Inferior parietal cortex (tissue), 1 donor: ENCODE measurements at regions not wholly inside any gene's neighbourhood (a gene's known extent, or its start where the extent isn't known, plus 50 kb on each side); places are given as distances from the start of the nearest gene placed in this dataset.
A peak's percentile ranks its signal among the peaks of the same experiment; 100 is the strongest.
"Not testable (repeated sequence)": the region's sequence is repeated elsewhere in the genome, so short reads cannot be mapped to it uniquely, and the experiment has no call there.

Source experiments
- DNase-seq: peaks from one replicate; pipeline ENCODE4 v3.0.0-alpha.2; 2016; ENCODE audit errors: extremely low spot score

GRCh38 chr5:82434696-82435660 lies 156.8 kb upstream of the RPS23 start:
- DNase-seq = not testable (repeated sequence)

DNA sequence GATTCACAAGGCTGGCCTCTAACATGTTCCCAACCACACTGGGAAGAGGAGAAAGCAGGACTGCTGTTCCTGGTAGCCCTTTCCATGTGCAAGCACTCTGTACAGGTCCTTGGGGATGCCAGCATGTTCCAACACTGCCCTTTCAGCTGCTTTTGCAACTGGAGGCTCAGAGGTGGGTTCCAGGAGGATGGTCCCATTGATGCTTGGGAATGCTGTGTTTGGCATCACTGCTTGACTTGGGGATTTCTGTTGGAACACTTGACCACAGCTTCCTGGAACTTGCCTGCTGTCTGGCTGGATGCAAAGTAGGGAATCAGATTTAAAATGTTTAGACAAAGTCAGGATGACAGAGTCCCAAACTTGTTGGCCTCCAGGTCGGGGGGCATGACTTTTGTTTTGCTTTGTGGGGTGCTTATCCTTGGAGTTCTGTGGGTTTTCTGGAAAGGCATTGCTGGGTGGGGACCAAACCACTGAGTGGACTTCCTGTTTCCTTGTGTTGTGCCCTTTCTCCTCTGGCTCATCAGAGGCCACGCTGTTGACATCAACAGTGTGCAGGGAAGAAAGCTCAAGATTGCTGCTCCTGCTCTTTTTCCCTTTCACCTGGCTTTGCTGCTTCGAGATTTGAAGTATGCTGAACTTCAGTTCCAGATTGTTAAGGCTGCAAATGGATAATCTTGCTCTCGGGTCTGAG lies 148.5 kb upstream of the RPS23 start:
- no peak for DNase-seq

DNA sequence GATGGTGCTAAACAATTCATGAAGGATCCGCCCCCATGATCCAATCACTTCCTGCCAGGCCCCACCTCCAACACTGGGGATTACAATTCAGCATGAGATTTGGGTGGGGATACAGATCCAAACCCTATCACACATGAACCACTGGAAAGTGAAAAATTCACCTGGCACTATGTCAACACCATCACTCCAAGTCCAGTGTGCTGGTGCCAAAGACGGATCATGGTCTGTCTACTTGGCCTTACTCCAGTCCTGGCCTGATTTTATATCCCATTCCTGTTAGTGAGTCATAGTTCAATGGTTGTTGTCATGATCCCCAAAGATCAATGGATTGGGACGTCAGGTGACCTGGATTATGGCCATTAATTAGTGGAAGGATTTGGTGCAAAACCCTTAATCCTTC lies 147.4 kb upstream of the RPS23 start:
- DNase-seq = no peak

DNA sequence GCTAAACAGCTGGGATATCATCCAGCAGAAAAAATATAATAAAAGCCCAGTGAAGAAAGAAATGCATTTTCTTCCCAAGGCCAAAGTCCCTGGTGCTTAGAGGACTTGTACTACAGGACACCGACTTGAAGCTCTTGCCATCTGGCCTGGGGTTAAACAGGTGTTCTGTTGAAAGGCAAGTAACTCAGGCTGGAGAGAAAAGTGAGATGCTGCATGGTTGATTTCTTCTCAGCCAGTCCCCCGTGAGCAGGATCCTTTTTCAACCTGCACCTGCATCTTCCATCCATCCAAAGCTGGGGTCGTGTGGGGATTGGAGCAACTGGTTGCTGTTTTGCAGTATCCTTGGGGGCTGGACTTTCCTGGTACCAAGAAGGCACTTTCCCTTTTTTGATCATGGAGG lies 146.1 kb upstream of the RPS23 start:
- DNase-seq = no peak

GRCh38 chr5:82422751-82423181 lies 144.6 kb upstream of the RPS23 start:
- peak; percentile 6 for DNase-seq

DNA sequence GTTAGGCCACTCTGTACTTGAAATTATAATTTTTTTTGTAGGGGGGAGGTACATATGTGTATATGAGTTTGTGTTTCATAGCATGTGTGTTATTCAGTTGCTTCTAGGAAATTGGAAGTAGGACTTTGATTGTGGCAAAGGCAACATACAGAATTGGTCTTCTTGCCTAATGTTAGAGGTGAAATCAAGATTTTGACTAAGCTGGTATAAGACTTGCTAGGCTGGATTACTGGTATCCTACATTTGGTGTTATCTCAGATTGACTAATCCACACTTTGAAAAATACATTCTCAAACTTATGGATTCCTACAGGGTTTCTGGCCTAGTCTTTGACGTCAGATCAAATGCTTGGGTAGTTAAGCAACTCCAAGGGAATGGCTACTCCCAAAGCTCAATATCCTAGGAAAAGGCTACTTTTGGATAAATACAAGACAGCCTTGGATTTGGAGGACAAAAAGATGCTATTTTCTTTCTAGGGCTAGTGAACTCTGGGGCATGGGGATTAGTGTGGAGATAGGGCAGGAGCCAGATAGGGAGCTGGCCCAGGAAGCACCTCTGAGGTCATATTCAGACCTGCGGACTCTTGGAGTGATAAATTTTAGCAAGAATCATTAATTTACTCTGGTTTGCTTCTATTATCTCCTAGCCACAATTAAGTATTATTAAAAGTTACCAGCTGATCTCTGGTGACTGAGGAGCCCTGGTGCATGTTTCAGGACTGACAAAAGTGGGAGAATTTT lies 144.0 kb upstream of the RPS23 start:
- no peak for DNase-seq

DNA sequence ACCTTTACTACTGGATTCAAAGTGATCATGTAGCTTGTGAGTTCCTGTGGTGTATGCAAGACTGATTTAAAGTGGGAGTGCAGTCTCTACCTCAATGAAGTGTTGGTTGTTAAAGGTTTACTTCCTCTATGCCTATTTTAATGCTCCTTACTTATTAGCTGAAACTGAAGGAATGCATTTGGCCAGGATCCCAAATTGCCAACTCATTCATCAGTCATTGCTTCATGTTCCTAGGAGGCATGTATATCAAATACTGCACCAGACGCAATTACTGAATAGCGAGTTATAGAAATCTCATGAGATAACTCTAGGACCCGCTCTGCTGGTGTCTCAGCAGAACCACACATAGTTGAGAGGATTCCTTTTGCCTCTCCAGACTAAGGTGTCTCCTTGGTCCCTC lies 143.0 kb upstream of the RPS23 start:
- no peak for DNase-seq

DNA sequence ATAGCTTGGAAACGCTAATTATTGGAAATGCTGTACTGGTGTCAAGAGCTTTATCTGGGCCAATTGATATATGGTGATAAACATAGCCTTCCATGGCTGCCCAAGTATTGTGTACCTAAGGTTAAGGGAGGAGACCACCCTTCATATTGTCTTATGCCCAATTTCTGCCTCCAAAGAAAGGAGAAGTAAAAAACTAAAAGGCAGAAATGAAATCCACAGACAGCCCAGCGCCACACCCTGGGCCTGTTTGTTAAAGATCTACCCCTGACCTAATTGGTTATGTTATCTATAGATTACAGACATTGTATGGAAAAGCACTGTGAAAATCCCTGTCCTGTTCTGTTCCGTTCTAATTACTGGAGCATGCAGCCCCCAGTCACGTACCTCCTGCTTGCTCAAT lies 142.4 kb upstream of the RPS23 start:
- not testable (repeated sequence) for DNase-seq

GRCh38 chr5:82419559-82420332 lies 141.6 kb upstream of the RPS23 start:
- DNase-seq = no peak

- DNase-seq = no peak
Observed at GRCh38 chr5:82418608-82418950, 140.4 kb upstream of the RPS23 start.

DNA sequence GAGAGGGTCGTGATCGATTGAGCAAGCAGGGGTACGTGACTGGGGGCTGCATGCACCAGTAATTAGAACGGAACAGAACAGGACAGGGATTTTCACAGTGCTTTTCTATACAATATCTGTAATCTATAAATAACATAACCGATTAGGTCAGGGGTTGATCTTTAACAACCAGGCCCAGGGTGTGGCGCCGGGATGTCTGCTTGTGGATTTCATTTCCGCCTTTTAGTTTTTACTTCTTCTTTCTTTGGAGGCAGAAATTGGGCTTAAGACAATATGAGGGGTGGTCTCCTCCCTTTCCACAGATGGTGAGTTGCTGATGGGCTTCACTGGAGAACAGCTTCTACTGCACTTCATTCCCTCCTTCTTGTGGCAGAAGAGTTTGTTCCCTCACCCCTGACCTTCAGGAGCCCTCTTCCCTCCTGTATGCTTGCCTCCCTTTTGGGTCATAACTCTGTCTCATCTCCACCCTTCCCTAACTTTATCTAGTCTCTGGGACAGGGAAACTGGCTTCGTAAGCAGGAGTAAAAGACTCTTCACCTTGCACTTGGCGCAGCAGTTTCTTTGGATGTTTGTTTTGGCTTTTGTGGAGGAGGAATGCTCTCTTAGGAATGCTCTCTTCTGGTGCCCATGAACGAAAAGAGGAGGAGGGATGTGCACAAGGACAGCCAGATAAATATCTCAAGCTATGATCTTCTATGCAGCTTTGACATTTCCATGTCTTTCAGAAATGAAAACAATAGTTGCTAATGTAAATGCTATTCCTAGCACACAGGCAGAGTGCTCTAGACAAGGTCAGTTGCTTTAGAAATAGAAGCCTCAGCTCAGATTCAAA lies 139.8 kb upstream of the RPS23 start:
- DNase-seq = no peak

- DNase-seq = no peak
Observed at GRCh38 chr5:82416512-82416911, 138.4 kb upstream of the RPS23 start.

DNA sequence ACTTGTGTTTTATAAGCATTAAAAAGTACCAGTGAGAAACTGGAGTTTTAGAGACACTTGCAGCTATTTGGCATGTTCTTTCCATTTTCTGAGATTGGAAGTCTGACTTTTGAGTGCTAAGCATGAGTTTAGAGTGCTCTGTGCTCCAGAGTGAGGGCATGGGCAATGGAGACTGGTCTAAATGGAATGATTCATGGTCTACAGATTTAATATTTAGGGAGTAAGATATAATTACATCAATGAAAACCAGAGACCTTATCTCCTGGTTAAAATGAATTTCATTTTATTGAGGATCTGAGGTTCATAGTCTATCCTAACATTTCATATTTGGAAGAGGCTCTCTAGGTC lies 135.9 kb upstream of the RPS23 start:
- DNase-seq = no peak

DNA sequence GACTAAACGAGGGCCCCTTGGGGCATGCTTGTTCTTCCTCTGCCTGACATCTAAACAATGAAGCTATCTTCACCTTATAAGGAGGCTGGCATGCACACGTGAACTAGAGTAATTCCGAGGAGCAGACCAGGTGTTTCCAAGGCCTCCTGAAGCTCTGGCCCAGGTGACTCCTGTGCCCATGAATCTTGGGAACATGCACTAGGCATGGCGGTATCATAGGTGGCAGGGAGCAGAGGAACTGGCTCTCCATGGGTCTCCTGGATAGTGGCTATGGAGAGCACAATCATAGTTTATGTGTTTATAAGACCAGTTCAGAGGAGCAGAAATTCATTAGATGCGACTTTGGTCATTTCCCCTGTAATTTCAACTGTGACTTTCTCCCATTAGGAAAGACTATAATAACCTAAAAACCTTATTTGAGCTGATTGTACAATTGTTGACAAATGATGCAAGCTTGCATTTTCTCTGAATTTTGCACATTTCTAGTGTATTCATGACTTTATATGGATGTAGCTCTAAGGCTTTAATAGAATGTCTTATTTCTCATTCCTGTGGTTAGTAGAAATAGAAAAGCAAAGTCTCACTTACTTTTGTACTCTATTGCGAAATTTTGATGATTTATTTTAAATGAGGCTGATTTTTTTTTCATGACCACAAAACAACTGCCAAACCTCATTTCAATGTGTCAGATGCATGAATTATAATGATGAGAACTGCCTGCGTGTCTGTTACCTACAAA lies 135.3 kb upstream of the RPS23 start:
- no peak for DNase-seq

- no peak for DNase-seq
Observed at GRCh38 chr5:82408033-82408432, 129.9 kb upstream of the RPS23 start.

- DNase-seq = no peak
Observed at GRCh38 chr5:82406205-82406773, 128.1 kb upstream of the RPS23 start.

- no peak for DNase-seq
Observed at GRCh38 chr5:82405618-82406204, 127.6 kb upstream of the RPS23 start.

DNA sequence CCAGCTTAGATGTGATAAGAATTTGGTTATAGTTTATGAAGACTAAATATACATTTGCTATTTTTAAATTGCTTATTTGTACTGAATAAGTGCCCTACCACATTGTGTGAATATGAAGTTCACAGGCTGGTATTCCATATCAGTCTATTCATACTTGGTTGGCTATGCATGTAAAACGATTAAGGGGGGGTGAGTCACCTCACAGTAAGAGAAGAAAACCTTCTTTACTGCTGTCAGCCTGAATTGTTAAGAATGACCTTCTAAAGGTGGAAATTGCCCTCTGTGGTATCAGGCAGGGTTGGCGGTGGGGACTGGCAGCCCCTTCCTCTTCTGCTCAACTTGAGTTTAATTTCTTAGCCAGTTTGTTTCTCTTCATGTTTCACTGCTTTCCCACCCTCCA lies 127.0 kb upstream of the RPS23 start:
- DNase-seq = no peak

- no peak for DNase-seq
Observed at GRCh38 chr5:82404382-82404945, 126.3 kb upstream of the RPS23 start.
